GM12878 (cell line): ENCODE measurements at regions not wholly inside any gene's neighbourhood (a gene's known extent, or its start where the extent isn't known, plus 50 kb on each side); places are given as distances from the start of the nearest gene placed in this dataset.

Experiments used
- ATAC-seq: fragments of 200-7000 bp; cut with Tn5 transposase; 3 replicates; pipeline ENCODE4 v1.9.1; 2020; ENCODE audit warnings: mild to moderate bottlenecking, moderate library complexity
- BruUV-seq: library from RNA; stranded (reverse); fragments of 400-500 nt; replicated peaks from 2 replicates; lab custom pipeline; 2021; lab: Mats Ljungman, UMichigan
- CTCF ChIA-PET: fragments of 300-600 bp; sonication (Branson Sonifier 250); formaldehyde crosslinking; extraction: SDS; loops from one replicate; lab custom pipeline; 2021; ENCODE audit warnings: inconsistent platforms; lab: Yijun Ruan, JAX
- POLR2A ChIA-PET: fragments of 350-600 bp; formaldehyde crosslinking; extraction: SDS; loops from one replicate; lab custom pipeline; 2021; ENCODE audit warnings: inconsistent platforms; lab: Charles Lee
- RAD21 ChIA-PET: fragments of 300-600 bp; sonication (Branson Sonifier 250); formaldehyde crosslinking; loops from one replicate; lab custom pipeline; 2023; ENCODE audit warnings: antibody characterized with exemption; ENCODE audit not compliant: unreplicated experiment; lab: Charles Lee
- SMC1A ChIA-PET: fragments of 300-600 bp; sonication (Branson Sonifier 250); formaldehyde crosslinking; loops from one replicate; lab custom pipeline; 2023; ENCODE audit not compliant: unreplicated experiment, uncharacterized antibody; lab: Charles Lee
- DNase-seq: peaks from one replicate; pipeline ENCODE4 v3.0.0-alpha.2; 2011; ENCODE audit warnings: low read depth, low spot score
- FAIRE-seq: peaks from 3 replicates; lab custom pipeline; 2011; peaks lifted over from hg19 to GRCh38; lab: Jason Lieb, UNC
- H2AFZ ChIP-seq: 2 replicates; pipeline ENCODE4 v1.6.0; 2011; ENCODE audit warnings: low read depth, low read length, control low read depth; ENCODE audit not compliant: control insufficient read depth
- H3K27ac ChIP-seq: 2 replicates; pipeline ENCODE4 v1.5.1; 2011; ENCODE audit warnings: control low read depth; ENCODE audit not compliant: control insufficient read depth, insufficient read depth
- H3K27me3 ChIP-seq, 2 experiments: replicated peaks in 1 of 2; 2 replicates each; pipeline versions ENCODE4 v1.6.0 to v1.6.1; 2011; ENCODE audit warnings: low read length in 1 of 2; ENCODE audit not compliant: control insufficient read depth in 2 of 2, insufficient read depth in 2 of 2
- H3K36me3 ChIP-seq, 2 experiments: 2 replicates each; pipeline ENCODE4 v1.5.1; 2011; ENCODE audit warnings: low read length in 1 of 2; ENCODE audit not compliant: control insufficient read depth in 2 of 2, insufficient read depth in 2 of 2
- H3K4me1 ChIP-seq: 2 replicates; pipeline ENCODE4 v1.6.1; 2011; ENCODE audit warnings: mild to moderate bottlenecking, low read length, moderate library complexity, mixed read lengths; ENCODE audit not compliant: control insufficient read depth, insufficient read depth
- H3K4me2 ChIP-seq: 2 replicates; pipeline ENCODE4 v1.6.0; 2011; ENCODE audit warnings: control low read depth; ENCODE audit not compliant: control insufficient read depth, insufficient read depth
- H3K4me3 ChIP-seq: fragments of 200-600 bp; sonication (generic); 2 replicates; pipeline ENCODE4 v1.5.1; 2016
- H3K79me2 ChIP-seq: 2 replicates; pipeline ENCODE4 v1.6.0; 2011; ENCODE audit warnings: low read length; ENCODE audit not compliant: control insufficient read depth, insufficient read depth
- H3K9ac ChIP-seq: 2 replicates; pipeline ENCODE4 v1.8.0; 2011; ENCODE audit warnings: low read length, control low read depth, mixed read lengths; ENCODE audit not compliant: control insufficient read depth, insufficient read depth
- H3K9me3 ChIP-seq: replicated peaks from 3 replicates; pipeline ENCODE4 v1.5.1; 2011; ENCODE audit warnings: mild to moderate bottlenecking, low read length; ENCODE audit not compliant: control insufficient read depth, insufficient read depth
- H4K20me1 ChIP-seq: 2 replicates; pipeline ENCODE4 v1.6.0; 2011; ENCODE audit not compliant: control insufficient read depth, insufficient read depth
- CBFB ChIP-seq: IDR thresholded peaks from 2 replicates; pipeline ENCODE4 v1.6.1; 2016; ENCODE audit warnings: antibody characterized with exemption, low read depth
- CHD2 ChIP-seq: IDR thresholded peaks from 2 replicates; pipeline ENCODE4 v1.6.1; 2011; ENCODE audit warnings: low read depth, low read length, improper control_type of control experiment, borderline replicate concordance
- EZH2 ChIP-seq: IDR thresholded peaks from 2 replicates; pipeline ENCODE4 v1.6.1; 2012; ENCODE audit warnings: low read depth, mild to moderate bottlenecking, control low read depth, inconsistent platforms, low read length, borderline replicate concordance; ENCODE audit not compliant: control insufficient read depth
- FOXK2 ChIP-seq: fragments of 450-650 bp; IDR thresholded peaks from 2 replicates; pipeline ENCODE4 v1.6.1; 2017; ENCODE audit warnings: mild to moderate bottlenecking, moderate library complexity
- HCFC1 ChIP-seq: fragments of 150-350 bp; IDR thresholded peaks from 2 replicates; pipeline ENCODE4 v1.6.1; 2014; ENCODE audit warnings: low read length
- MXI1 ChIP-seq: fragments of 150-350 bp; IDR thresholded peaks from 2 replicates; pipeline ENCODE4 v1.6.1; 2011; ENCODE audit warnings: low read depth, mild to moderate bottlenecking, inconsistent platforms, low read length, improper control_type of control experiment
- NFYA ChIP-seq: IDR thresholded peaks from 2 replicates; pipeline ENCODE4 v1.6.1; 2011; ENCODE audit warnings: low read depth, mild to moderate bottlenecking, low read length, improper control_type of control experiment, borderline replicate concordance
- NFYB ChIP-seq: IDR thresholded peaks from 2 replicates; pipeline ENCODE4 v1.6.1; 2011; ENCODE audit warnings: low read depth, mild to moderate bottlenecking, low read length, improper control_type of control experiment, moderate library complexity; ENCODE audit not compliant: insufficient read depth
- PAX5 ChIP-seq: IDR thresholded peaks from 2 replicates; pipeline ENCODE4 v1.6.1; 2011; ENCODE audit warnings: low read depth, low read length, borderline replicate concordance
- POLR2A ChIP-seq: IDR thresholded peaks from 2 replicates; pipeline ENCODE4 v1.6.1; 2011; ENCODE audit warnings: low read depth, mild to moderate bottlenecking, low read length
- POU2F2 ChIP-seq: IDR thresholded peaks from 3 replicates; pipeline ENCODE4 v1.6.1; 2011; ENCODE audit warnings: low read depth, mild to moderate bottlenecking, low read length, borderline replicate concordance
- RB1 ChIP-seq: fragments of 450-650 bp; formaldehyde crosslinking; IDR thresholded peaks from 2 replicates; pipeline ENCODE4 v1.6.1; 2017; ENCODE audit warnings: mild to moderate bottlenecking, borderline replicate concordance
- TAF1 ChIP-seq: IDR thresholded peaks from 2 replicates; pipeline ENCODE4 v1.6.1; 2011; ENCODE audit warnings: mild to moderate bottlenecking, low read depth, low read length, borderline replicate concordance
- ZNF384 ChIP-seq: IDR thresholded peaks from 2 replicates; pipeline ENCODE4 v1.6.1; 2012; ENCODE audit warnings: low read depth, mild to moderate bottlenecking, low read length, improper control_type of control experiment, borderline replicate concordance
- ZZZ3 ChIP-seq: IDR thresholded peaks from 2 replicates; pipeline ENCODE4 v1.6.1; 2011; ENCODE audit warnings: low read depth; ENCODE audit not compliant: control insufficient read depth, insufficient read length
- WGBS: methylation state at CpG from one replicate; pipeline ENCODE4 v1.1.6; 2016; ENCODE audit warnings: low lambda C conversion rate; ENCODE audit not compliant: insufficient replicate concordance, insufficient coverage; ENCODE audit errors: missing lambda C conversion rate; 5-methylcytosine and 5-hydroxymethylcytosine counted together
- in situ Hi-C: fragments of 300-500 bp; cut with MboI; formaldehyde crosslinking; loops from 9 replicates; pipeline ENCODE4 v1.14.3; 2018; ENCODE audit warnings: mixed read lengths
- intact Hi-C: fragments of 100-400 bp; cut with micrococcal nuclease; formaldehyde crosslinking; loops from one replicate; pipeline ENCODE4 v1.14.2; 2022; ENCODE audit not compliant: unreplicated experiment
- TF ChIP-seq, protein P1 (sequence below): fragments of 150-350 bp; IDR thresholded peaks from 2 replicates; pipeline ENCODE4 v1.6.1; 2016; ENCODE audit warnings: low read depth, low read length

DNA sequence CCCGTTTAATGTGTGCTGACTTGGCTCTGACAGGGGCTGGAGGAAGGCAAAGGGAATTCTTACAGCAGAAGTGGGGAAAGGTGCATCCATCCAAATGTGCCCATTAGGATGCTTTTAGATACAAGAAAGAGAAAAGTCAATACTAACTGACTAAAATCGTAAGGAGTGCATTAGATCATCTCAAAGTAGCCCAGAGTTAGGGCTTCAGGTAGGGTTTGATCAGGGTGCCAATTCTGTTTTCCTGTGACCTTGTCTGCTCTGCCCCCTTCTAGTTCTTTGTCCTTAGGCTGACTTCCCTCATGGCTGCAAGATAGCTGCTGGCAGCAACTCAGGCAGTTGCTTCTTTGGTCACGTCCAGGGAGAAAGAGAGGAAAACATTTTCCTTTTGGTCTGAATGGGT, 240.8 kb downstream of the CDC5L start:
- Histone ChIP-seq H3K9me3 (no peaks in the 10 kb centered on the region), H3K9ac (no peak overlapping the region), H2AFZ (no peak overlapping the region), H3K27ac (no peak overlapping the region), H4K20me1 (no peaks in the 10 kb centered on the region), H3K4me1 (no peaks in the 10 kb centered on the region), H3K27me3 (peaks cover 1 to 3% of the 10 kb centered on the region in 2 experiments; a peak in 2 of 4 replicates), H3K4me3 (no peak overlapping the region), H3K36me3 (no peaks in the 10 kb centered on the region), H3K79me2 (no peaks in the 10 kb centered on the region), H3K4me2 (no peak overlapping the region)
- DNase-seq (no peak), ATAC-seq (no peak), FAIRE-seq (no peak)
- 2% methylated on average over 3 of the region's 3 CpGs for WGBS
- TF ChIP-seq ZZZ3 = no peak
- no peak for TF ChIP-seq MXI1
- no peak for TF ChIP-seq POLR2A
- TF ChIP-seq PAX5 = no peak
- no peak for TF ChIP-seq HCFC1
- TF ChIP-seq NFYB = no peak
- TF ChIP-seq ZNF384 = no peak
- RAD21 ChIA-PET = interaction anchor here (3.1 kb wide), 1 partner anchor 1086 kb away, joined by 20 read pairs; no protein-coding TSS in a partner anchor
- intact Hi-C loops = no loop called here
- BruUV-seq = no TSS peak
- in situ Hi-C loops = no loop called here
- CTCF ChIA-PET = interaction anchor here (0.7 to 2.5 kb wide), 4 partner anchors 34 to 1016 kb away, joined by 3 to 7 read pairs (median 4); no protein-coding TSS in a partner anchor
- SMC1A ChIA-PET = no interaction called here
- POLR2A ChIA-PET = interaction anchor here (1.1 kb wide), 1 partner anchor 30 kb away, joined by 3 read pairs; no protein-coding TSS in a partner anchor

DNA sequence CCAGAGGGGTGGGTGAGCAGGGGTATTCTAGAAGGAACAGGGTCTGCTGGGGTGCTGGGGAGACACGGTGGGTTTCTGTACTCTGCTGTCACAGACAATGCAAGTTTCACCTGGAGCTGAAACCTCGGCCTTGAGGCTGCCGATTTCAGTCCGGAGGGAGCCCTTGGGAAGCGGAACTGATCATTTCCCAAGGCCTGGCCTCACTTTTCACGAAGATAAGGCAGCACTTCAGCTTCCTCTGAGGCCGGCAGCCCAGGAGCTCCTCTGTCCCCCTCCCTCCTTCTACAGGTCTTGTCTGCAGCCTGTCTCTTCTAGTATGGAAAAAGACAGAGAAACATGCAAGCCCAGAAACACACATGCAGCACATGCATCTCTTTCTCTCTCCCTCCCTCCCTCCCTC, 242.1 kb downstream of the CDC5L start:
- Histone ChIP-seq H2AFZ (no peak overlapping the region), H3K27me3 (peaks cover 1 to 3% of the 10 kb centered on the region in 2 experiments; a peak in 2 of 4 replicates), H4K20me1 (no peaks in the 10 kb centered on the region), H3K9me3 (no peaks in the 10 kb centered on the region), H3K36me3 (no peaks in the 10 kb centered on the region), H3K4me1 (no peaks in the 10 kb centered on the region), H3K4me2 (no peak overlapping the region), H3K27ac (no peak overlapping the region), H3K4me3 (no peak overlapping the region), H3K79me2 (no peaks in the 10 kb centered on the region), H3K9ac (no peak overlapping the region)
- no peak for FAIRE-seq
- ATAC-seq = no peak
- no TSS peak for BruUV-seq
- ChIA-PET RAD21 (interaction anchor here (1.5 to 3.1 kb wide), 3 partner anchors 24 to 1085 kb away, joined by 3 to 20 read pairs (median 6); no protein-coding TSS in a partner anchor), POLR2A (no interaction called here), SMC1A (interaction anchor here (0.6 kb wide), 1 partner anchor 202 kb away, joined by 3 read pairs; no protein-coding TSS in a partner anchor), CTCF (interaction anchor here (1.2 to 3.4 kb wide), 4 partner anchors 26 to 1293 kb away, joined by 4 to 25 read pairs (median 12); no protein-coding TSS in a partner anchor)
- WGBS = 32% methylated on average over 7 of the region's 7 CpGs
- intact Hi-C loops (loop anchor here (10.0 kb wide), 1 partner anchor 785 kb away; no protein-coding TSS in a partner anchor), in situ Hi-C loops (no loop called here)
- DNase-seq = no peak
- TF ChIP-seq, protein P1, sequence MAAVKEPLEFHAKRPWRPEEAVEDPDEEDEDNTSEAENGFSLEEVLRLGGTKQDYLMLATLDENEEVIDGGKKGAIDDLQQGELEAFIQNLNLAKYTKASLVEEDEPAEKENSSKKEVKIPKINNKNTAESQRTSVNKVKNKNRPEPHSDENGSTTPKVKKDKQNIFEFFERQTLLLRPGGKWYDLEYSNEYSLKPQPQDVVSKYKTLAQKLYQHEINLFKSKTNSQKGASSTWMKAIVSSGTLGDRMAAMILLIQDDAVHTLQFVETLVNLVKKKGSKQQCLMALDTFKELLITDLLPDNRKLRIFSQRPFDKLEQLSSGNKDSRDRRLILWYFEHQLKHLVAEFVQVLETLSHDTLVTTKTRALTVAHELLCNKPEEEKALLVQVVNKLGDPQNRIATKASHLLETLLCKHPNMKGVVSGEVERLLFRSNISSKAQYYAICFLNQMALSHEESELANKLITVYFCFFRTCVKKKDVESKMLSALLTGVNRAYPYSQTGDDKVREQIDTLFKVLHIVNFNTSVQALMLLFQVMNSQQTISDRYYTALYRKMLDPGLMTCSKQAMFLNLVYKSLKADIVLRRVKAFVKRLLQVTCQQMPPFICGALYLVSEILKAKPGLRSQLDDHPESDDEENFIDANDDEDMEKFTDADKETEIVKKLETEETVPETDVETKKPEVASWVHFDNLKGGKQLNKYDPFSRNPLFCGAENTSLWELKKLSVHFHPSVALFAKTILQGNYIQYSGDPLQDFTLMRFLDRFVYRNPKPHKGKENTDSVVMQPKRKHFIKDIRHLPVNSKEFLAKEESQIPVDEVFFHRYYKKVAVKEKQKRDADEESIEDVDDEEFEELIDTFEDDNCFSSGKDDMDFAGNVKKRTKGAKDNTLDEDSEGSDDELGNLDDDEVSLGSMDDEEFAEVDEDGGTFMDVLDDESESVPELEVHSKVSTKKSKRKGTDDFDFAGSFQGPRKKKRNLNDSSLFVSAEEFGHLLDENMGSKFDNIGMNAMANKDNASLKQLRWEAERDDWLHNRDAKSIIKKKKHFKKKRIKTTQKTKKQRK = no peak
- no peak for TF ChIP-seq NFYA
- TF ChIP-seq EZH2 = no peak
- TF ChIP-seq POU2F2 = no peak
- no peak for TF ChIP-seq FOXK2
- TF ChIP-seq TAF1 = no peak
- no peak for TF ChIP-seq CBFB
- TF ChIP-seq RB1 = no peak
- TF ChIP-seq CHD2 = no peak
